ENCODE measurements at regions not wholly inside any gene's neighbourhood (a gene's known extent, or its start where the extent isn't known, plus 50 kb on each side); places are given as distances from the start of the nearest gene placed in this dataset.
"Not testable (repeated sequence)": the region's sequence is repeated elsewhere in the genome, so short reads cannot be mapped to it uniquely, and the experiment has no call there.

DNA sequence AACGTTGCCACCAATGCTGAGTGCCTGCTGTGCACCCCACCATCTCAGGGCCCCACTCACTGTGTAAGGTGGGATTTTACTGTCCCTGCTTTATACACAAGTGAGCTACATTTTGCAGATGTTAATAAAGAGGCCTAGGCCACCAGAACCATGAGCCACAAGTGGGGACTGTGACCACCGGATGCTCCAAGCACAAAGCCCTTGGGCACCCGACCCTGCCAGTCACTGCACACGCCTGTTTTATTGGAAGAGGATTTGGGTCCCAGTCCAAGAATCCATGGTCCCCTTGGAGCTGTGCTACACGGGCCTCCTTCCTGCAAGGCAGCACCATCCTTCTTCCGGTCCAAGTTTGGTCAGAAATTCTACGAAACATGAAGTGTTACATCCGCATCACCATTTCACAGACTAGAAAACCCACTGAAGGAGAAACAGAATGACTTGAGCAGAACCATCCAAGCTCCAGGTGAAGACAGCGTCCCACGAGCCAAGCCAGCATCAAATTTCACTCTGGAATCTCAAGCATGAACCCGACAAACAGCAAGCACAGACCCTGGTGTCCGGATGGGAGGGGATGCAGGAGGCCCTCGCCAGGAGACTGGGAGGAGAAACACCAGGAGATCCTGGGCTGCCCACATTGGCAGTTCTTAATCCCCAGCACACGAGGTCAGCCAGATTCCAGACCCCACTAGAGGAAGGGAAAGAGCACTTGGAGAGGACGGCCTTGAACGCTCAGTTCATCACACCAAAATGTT, 226.9 kb downstream of the DLL1 start:
- no peak for DNase-seq (ENCODE audit: low read depth)

DNA sequence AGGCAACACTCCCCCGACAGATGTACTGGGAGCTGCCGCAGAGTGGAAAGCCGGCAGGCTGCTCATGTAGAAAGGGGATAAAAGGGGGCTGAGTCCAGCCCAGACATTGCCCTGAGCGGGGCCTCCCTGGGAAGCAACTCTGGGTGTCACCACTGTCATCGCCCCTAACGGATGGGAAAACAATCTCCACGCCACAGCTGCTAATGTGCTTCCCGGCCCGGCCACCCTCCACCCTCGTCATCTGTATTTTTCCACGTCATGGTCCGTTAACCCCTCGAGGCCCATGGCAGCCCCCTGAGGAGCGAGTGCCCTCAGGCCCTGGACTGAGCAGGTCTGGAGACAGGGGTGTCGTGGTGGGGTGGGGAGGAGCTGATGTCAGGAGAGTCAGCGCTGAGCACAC, 227.4 kb downstream of the DLL1 start:
- no peak for DNase-seq (ENCODE audit: low read depth)

DNA sequence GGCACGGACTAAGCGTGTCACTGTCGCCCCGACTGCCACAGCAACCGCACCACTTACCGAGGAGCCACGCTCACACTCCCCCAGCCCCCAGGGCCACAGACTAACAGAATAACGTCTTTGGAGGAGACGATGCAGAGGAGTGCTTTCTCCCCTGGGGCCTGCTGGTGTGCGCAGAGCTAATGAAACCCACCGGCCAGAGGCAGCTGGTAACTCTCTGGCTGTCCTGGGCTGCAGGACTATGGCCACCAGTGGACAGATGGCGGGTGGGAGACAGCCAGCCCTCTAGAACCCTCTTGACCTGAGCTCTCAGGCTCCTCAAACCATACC, 228.0 kb downstream of the DLL1 start:
- no peak for DNase-seq (ENCODE audit: low read depth)

DNA sequence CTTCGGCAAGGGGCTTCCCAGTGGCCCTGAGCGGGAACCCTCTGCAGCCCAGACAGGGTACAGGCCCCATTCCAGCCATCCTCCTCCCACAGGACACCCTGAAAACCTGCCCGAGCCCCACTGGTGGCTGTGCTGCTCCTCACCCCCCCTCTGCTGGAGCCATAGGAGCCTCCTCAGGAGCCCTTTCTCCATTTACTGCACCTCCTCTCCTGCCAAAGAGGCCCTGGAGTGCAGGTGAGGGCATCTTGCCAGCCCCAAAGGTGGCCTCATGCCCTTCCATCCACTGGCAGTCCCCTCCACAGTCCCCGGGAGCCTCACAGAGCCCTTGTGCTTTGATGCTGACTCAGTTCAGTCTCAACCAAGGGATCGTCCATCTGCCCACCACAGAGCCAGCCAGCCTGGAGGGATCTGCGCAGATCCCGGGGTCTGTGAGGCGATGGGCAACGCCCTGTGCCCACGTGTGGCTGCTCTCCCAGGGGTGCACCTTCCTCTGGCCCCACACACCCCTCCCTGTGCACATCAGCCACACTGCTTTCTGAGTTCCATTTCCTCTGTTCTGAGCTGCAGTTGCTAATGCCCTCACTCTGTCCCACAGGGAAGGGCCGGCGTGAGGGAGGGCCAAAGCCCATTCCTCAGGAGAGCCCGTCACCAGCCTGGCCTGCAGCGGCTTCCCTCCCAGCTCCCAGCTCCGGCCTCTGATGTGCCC, 228.5 kb downstream of the DLL1 start:
- no peak for DNase-seq (ENCODE audit: low read depth)

DNA sequence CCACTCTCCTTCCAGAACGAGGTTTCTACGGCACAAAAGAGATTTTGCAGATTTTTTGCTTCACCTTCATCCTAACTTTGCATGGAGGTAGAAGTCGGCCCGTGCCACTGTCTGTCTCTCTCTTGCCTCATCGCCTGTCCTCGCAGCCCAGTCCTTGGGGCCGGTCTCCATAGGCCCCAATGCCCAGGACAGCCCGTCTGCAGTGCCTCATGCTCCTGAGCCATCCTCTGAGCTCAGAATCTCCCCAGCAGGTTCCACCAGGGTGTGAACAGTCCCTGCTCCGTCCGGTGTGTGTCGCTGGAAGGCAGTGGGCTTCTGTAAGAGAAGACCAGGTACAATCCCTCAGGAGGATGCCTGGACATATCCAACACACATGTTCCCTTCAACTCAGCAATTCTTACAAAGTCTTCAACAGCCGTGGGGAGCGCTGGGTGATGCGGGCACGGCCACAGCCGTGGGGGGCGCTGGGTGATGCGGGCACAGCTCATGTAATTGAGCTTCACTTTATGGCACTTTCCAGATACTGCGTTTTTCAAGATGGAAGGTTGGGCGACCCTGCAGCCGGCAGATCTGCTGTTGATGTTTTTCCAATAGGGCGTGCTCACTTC, 231.9 kb downstream of the DLL1 start:
- no peak for DNase-seq (ENCODE audit: low read depth)

DNA sequence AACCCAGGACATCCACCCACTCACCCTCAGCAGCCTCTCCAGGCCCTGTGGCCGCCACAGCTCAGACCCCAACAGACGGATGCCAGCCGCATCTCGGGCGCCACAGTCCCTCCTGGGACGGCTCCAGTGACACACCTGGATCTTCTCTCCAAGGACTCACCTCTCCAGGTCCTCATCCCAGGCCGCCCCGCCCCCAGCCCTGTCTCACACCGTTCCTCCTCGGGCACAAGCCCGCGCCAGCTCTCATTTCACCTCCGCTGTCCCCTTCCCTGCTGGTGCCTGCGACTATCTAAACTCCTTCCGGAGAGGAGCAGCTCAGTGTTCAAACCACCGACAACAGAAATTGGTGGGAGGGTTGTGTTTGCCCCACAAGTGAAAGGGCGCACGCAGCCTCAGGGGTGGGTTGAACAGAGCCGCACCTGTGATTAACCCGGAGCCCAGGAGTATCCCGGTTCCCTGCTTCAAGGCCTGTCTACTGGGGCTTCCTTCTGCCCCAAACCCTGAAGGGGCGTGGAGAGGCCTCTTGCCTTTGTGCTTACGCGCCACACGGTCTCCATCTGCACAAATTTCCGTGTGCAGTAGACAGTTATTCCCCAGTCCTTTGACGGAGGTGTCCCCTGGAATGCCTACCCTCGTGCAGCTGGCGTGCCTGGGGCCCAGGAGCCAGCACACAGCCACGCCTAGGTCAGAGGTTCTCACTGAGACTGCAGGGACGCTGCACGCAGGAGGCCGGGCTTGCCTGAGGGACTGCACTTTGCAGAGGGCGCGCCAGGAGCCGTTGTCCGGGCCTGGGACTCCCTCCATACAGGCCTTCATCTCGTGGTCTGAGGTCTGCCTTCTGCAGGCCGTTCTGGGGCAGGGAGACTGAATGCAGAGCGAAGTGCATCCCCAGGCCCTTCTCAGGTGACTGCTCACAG, 232.7 kb downstream of the DLL1 start:
- DNase-seq (ENCODE audit: low read depth): no peak

DNA sequence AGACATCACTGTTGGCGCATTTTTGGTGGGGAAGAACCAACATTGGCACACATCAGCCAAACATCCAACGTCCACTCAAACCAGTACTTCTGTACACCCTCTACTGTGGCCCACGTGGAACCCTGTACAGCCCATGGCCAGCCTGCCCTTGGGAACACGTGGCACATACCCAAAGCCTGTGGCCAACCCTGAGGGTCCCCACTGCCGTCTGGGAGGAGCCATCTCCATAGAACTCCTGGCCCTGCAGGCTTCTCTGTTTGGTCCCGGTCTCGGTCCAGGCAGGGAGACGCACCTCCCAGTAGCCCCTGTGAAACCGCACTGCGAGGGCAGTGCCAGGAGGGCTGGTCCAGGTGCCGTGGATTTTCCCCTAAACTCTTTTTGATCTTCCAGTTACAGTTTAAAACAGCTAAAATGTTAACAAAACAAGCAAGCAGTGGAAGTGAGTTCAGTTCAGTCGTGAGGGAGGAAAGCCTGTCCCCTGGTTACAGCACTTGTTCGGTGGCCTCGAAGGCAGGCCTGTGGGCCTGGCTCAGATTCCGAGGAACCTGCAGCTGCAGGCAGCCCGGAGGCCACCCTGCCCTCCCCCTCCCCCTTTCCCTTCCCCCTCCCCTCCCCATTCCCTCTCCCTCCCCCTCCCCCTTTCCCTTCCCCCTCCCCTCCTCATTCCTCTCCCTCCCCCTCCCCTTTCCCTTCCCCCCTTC, 233.7 kb downstream of the DLL1 start:
- DNase-seq (ENCODE audit: low read depth): no peak

DNA sequence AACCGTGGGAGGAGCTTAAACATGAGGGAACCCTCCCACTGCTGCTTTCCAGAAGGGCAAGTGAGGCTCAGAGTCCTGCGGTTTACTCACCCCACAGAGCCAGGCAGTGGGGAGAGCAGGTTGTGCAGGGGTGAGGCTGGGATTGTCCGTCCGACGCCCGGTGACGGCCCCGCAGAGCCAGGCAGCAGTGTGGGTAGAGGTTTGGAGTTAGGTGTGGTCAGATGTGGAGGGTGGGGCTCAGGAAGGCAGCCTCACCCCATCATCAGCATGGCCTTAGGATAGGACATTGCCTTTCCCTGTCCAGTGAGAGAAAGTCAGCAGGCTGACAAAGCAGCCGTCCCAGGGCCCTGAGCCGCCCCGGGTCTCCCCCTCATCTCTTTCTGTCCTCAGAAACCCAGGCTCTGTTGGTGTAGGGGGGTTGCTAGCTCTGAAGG, 234.6 kb downstream of the DLL1 start:
- no peak for DNase-seq (ENCODE audit: low read depth)

DNA sequence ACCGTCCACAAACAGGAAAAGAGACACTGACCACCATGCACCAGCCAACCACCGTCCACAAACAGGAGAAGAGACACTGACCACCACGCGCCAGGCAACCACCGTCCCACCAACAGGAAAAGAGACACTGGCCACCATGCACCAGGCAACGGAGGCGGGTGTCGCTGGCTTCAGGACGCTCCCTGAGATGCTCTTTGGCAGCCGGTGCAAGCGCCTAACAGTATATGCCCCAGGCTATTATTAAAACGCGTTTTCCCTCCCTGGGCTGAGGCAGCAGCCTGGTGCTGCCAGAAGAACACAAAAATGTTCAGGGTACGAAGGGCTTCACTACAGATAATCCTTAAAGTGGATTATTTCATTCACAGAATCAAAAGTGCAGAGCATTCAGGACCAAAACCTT, 235.1 kb downstream of the DLL1 start:
- not testable (repeated sequence) for DNase-seq (ENCODE audit: low read depth)

DNA sequence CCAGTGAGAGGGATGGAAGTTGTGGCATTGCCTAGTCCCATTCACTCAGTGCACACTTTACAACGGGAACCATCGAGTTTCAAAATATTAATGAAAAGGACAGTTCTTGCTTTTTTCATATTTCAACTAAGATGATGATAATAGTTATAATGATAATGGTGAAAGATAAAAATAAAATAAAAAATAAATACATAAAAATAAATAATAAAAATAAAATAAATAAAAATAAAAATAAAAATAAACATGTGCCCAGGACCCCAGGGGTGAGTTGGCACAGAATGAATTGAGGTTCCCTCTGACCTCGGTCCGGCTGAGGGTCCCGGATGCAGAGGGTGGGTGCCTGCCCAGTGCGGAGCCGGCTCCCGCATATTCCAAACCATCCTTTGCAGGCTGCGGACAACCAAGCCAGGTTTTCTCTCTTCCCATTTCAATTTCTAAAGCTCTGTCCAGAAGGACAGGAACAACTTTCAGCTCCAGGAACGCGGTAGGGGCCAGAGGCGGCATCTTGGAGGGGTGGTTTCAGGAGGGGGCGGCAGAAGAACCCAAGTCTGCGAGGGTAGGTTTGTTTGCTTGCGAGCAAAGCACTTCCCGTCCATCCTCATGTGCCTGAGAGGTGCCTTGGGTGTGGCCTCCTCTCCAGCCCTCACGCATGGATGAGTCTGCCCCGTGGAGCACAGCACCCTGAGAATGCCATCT, 236.8 kb downstream of the DLL1 start:
- no peak for DNase-seq (ENCODE audit: low read depth)

DNA sequence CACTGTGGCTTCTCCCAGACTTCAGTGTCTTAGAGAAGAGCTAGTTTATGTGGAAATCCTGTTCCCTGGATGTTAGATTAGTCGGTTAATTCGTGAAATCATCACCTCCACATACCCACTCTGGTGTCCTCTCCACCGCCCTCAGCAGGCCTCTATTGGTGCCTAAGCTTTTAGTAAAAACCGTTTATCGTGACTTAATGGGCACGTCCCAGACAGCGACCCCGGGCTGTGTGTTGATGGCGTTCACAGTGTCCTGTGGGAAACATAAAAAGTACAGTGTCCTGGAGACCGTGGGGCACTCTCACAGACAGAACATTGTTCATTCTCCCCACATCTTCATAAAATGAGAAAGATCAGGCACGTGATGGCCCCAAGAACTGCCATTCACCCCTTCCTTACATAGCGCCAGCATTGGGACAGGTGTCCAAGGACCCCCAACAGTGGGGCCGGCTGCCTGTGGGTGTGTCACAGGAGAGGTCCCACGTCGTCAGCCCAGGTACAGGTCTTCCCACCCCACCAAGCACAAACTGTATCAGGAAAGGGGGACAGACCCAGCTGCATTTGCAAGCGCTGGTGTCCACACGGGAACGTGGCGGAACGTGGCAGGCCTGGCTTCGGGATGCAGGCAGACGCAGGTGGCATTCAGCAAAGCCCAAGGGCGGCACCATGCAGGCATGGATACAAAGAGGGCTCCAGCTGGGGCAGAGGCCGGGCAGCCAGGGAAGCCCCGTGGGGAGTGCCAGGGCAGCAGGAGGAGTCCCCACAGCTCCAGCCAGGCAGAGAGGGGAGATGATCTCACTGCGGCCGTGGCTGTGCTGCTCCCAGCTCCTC, 237.7 kb downstream of the DLL1 start:
- no peak for DNase-seq (ENCODE audit: low read depth)

DNA sequence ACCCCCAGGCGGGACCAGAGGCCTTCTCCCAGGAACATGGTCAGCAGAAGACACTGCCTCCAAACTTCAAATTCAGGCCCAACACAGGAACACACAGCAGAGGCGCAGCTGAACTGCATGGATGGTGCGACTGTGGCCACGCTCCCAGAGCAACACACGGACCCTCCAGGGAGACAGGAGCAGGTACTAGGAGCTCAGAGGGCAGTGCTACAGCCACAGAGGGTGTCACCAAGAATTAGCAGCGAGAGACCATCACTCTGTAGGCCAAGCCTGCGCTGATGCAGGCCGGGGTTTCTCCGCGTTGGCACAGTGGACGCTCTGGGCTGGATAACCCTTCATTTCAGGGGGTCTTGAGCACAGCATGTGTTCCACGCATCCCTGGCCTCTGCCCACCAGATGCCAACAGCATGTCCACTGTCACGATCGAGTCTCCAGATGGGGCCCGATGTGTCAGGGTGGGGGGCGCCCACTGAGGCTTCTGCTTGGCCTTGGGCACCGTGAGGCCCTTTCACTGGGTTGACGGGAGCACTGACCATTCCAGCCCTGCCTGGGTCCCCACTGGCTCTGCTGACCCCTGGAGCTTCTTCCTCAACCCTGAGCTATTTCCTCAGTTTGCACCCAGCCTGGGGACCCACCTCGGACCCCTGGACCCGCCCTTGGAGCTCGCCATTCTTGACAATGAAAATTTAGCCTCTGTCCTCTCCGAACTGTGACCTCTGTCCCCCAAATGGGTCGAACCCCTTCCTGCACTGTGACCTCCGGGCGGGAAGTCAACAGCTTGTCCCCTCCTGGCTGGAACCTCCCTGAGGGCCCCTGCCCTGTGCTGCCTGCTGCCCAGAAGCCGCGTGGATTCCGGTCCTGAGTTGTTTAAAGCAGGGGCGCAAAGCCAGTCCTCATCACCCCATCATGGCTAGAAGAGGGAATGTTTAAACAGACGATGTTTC, 239.4 kb downstream of the DLL1 start:
- no peak for DNase-seq (ENCODE audit: low read depth)

DNA sequence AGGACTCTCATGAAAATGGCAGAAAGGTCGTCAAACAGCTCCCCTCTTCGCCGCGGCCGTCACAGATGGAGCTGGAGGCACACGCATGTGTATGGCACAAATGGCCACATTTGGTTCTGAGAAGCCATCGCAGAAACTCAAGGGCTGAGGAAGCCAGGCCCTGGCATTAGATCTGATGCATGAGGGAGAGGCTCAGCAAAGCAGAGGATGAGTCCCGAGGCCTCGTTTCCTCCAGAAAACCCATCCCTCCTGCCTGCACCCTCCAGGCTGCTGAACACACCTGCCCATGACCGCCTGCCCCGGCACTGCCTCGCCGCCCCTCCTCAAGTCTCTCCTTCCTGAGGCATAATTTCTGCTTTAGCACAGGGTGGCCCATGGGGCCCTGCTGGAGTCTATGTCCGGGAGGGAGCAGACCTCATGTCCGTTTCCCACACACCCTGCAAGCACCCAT, 240.3 kb downstream of the DLL1 start:
- no peak for DNase-seq (ENCODE audit: low read depth)

DNA sequence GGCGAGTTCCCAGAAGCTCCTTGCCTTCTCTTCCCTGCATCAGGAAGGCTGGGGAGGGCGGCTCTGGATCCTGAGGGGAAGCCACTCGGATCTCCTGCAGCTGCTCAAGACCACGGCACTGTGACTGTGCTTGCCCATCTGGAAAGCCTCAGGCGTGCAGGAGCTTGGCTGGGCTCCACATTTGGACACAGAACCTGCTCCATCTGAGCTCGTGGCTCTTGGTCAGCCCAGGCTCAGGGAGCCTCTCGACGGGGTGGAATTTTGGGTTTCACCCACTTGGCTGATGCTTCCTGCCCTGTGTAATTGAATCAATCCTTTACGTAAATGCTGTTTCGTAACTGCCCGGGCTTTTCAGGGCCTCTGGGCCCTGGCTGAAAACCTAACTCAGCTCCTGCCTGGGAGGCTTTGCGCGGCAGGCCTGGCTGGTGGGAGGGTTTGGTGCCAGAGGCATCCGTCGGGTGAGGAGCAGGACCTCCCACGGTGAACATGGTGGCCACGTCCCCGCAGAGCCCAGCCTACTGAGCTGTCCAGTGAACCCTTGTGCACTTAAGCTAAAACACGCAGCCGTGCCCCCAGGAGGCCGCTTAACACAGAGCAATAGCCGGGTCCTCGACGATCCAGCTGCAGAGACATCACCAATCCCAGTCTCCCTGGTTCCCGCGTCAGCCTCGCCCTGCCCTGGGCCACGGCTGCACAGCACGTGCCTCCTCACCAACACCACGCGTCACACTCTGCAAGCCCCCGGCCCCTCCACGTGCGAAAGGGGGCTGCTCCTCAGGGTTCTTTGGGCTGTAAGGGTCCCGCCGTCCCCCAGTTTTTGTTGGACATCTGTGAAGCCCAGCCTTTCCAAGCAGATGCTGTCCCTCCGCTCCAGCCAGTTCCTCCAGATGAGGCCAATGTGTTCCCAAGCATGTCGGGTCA, 241.0 kb downstream of the DLL1 start:
- DNase-seq (ENCODE audit: low read depth): peak; percentile 100

DNA sequence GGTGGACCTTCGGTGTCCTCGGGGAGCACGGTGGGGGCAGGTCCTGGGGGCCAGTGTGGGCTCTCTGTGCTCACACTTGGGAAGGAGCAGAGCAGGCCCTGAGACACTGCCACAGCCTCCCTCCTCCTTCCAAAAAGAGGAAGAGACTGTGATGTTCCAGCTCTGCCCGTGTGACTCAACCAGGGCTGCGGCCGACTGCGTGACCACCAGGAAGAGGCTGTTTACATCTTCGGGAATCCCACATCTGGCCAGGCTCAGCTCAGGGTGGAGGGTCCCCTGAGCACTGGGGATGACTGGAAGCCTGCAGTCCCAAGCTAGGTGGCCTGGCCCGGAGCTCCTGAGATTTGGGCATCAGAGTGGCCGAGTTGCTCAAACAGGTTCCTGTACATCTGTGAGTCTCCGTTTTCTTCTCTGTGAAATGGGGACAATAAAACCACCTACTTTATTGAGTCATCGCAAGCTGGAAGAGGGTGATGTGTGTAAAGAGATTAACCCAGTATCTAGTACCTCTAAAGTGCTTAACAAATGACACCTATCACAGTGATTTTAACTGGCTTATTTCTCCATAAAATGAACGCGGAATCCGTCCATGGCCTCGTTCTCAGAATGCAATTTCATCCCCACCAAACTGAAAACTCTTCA, 242.1 kb downstream of the DLL1 start:
- peak; percentile 95 for DNase-seq (ENCODE audit: low read depth)

DNA sequence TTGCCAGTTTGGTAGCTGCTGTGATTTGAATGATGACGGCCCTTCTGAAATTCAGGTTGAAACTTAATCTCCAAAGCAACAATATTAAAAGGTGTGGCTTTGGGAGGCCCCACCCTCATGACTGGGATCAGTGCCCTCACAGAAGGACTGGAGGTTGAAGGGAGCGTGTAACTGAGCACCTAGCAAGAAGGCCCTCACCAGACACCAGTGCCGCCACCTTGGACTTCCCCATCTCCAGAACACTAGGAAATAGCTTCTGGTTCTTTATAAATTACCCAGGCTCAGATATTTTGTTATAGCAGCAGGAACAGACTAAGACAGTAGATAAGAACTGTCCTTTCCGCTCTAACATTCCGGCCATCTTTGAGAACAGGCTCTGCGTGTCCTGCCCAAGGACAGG, 243.1 kb downstream of the DLL1 start:
- DNase-seq (ENCODE audit: low read depth): no peak
